ENCODE measurements at regions not wholly inside any gene's neighbourhood (a gene's known extent, or its start where the extent isn't known, plus 50 kb on each side); places are given as distances from the start of the nearest gene placed in this dataset.

- no peak for DNase-seq (ENCODE audit: low spot score)
- H3K27me3 Mint-ChIP-seq (ENCODE audit: low read depth): no peaks in the 10 kb centered on the region
- no peak overlapping the region for H3K27ac Mint-ChIP-seq (ENCODE audit: unreplicated experiment)
- H3K36me3 Mint-ChIP-seq (ENCODE audit: low read depth): no peaks in the 10 kb centered on the region
- H3K4me3 Mint-ChIP-seq (ENCODE audit: unreplicated experiment): no peak overlapping the region
- no peak for TF ChIP-seq CTCF (IDR thresholded peaks at IDR 0.05)
- peaks cover 14% of the 10 kb centered on the region for H3K4me1 Mint-ChIP-seq (ENCODE audit: low read depth)
- H3K9me3 Mint-ChIP-seq (ENCODE audit: low read depth): no peaks in the 10 kb centered on the region
These were observed 225.3 kb upstream of the CLINT1 start for GRCh38 chr5:158084292-158084691.

GRCh38 chr5:158082696-158083287, 223.8 kb upstream of the CLINT1 start:
- no peak overlapping the region for H3K4me3 Mint-ChIP-seq (ENCODE audit: unreplicated experiment)

GRCh38 chr5:158080112-158080511, 221.2 kb upstream of the CLINT1 start:
- TF ChIP-seq CTCF (IDR thresholded peaks at IDR 0.05): no peak
- H3K9me3 Mint-ChIP-seq (ENCODE audit: low read depth): no peaks in the 10 kb centered on the region
- peaks cover 11% of the 10 kb centered on the region for H3K4me1 Mint-ChIP-seq (ENCODE audit: low read depth)
- H3K27ac Mint-ChIP-seq (ENCODE audit: unreplicated experiment): no peak overlapping the region
- no peaks in the 10 kb centered on the region for H3K27me3 Mint-ChIP-seq (ENCODE audit: low read depth)
- no peak for DNase-seq (ENCODE audit: low spot score)
- H3K36me3 Mint-ChIP-seq (ENCODE audit: low read depth): no peaks in the 10 kb centered on the region
- no peak overlapping the region for H3K4me3 Mint-ChIP-seq (ENCODE audit: unreplicated experiment)

More at GRCh38 chr5:158082696-158083287, 223.8 kb upstream of the CLINT1 start:
- Mint-ChIP-seq H3K4me1 (ENCODE audit: low read depth) (peaks cover 14% of the 10 kb centered on the region), H3K36me3 (ENCODE audit: low read depth) (no peaks in the 10 kb centered on the region), H3K27me3 (ENCODE audit: low read depth) (no peaks in the 10 kb centered on the region), H3K9me3 (ENCODE audit: low read depth) (no peaks in the 10 kb centered on the region), H3K27ac (ENCODE audit: unreplicated experiment) (no peak overlapping the region)
- TF ChIP-seq CTCF (IDR thresholded peaks at IDR 0.05): no peak
- no peak for DNase-seq (ENCODE audit: low spot score)

- Mint-ChIP-seq H3K27ac (ENCODE audit: unreplicated experiment) (no peak overlapping the region), H3K36me3 (ENCODE audit: low read depth) (no peaks in the 10 kb centered on the region), H3K4me3 (ENCODE audit: unreplicated experiment) (no peak overlapping the region), H3K27me3 (ENCODE audit: low read depth) (no peaks in the 10 kb centered on the region), H3K9me3 (ENCODE audit: low read depth) (no peaks in the 10 kb centered on the region), H3K4me1 (ENCODE audit: low read depth) (peaks cover 18% of the 10 kb centered on the region)
- no peak for DNase-seq (ENCODE audit: low spot score)
- no peak for TF ChIP-seq CTCF (IDR thresholded peaks at IDR 0.05)
These were observed 220.2 kb upstream of the CLINT1 start for GRCh38 chr5:158079097-158079496.

- H3K36me3 Mint-ChIP-seq (ENCODE audit: low read depth): no peaks in the 10 kb centered on the region
- H3K27me3 Mint-ChIP-seq (ENCODE audit: low read depth): no peaks in the 10 kb centered on the region
- peak overlapping the region; percentile 88 for H3K27ac Mint-ChIP-seq (ENCODE audit: unreplicated experiment)
- peak; percentile 96 for TF ChIP-seq CTCF (IDR thresholded peaks at IDR 0.05)
- peaks cover 19% of the 10 kb centered on the region for H3K4me1 Mint-ChIP-seq (ENCODE audit: low read depth)
- DNase-seq (ENCODE audit: low spot score): no peak
- peak overlapping the region; percentile 14 for H3K4me3 Mint-ChIP-seq (ENCODE audit: unreplicated experiment)
- H3K9me3 Mint-ChIP-seq (ENCODE audit: low read depth): no peaks in the 10 kb centered on the region
These were observed 216.2 kb upstream of the CLINT1 start for GRCh38 chr5:158074992-158075769.
